COR-L47 (cell line): ENCODE measurements at regions not wholly inside any gene's neighbourhood (a gene's known extent, or its start where the extent isn't known, plus 50 kb on each side); places are given as distances from the start of the nearest gene placed in this dataset.
A peak's percentile ranks its signal among the peaks of the same experiment; 100 is the strongest.
"Not testable (repeated sequence)": the region's sequence is repeated elsewhere in the genome, so short reads cannot be mapped to it uniquely, and the experiment has no call there.

ENCODE experiments used
- DNase-seq: peaks from one replicate; lab custom pipeline; 2025; lab: John Stamatoyannopoulos, UW

- not testable (repeated sequence) for DNase-seq
These were observed 267.2 kb downstream of the MEF2C start for GRCh38 chr5:88615767-88616166.

- DNase-seq, result no peak
These were observed 269.9 kb downstream of the MEF2C start for GRCh38 chr5:88613051-88613450.

- DNase-seq, result no peak
These were observed 272.4 kb downstream of the MEF2C start for GRCh38 chr5:88610586-88610985.

DNA sequence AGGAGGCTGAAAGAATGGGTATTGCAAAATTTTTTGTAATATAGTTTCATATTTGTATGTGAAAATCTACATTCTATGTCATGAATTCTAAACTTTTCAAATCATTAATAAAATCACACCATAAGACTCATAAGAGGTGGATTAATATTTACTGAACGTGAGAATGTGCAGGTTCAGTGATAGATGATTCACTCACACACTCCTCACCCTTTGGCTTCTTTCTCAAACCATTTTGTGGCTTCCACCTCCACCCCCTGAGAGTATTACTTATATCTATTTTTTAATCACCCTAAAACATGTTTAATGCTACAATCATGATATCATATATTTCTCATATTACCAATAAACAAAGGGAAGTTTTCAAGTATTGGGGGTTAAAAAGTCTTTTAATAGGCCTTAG lies 275.5 kb downstream of the MEF2C start:
- DNase-seq, result no peak

- DNase-seq, result no peak
These were observed 276.4 kb downstream of the MEF2C start for GRCh38 chr5:88606626-88607025.

- DNase-seq, result no peak
These were observed 276.8 kb downstream of the MEF2C start for GRCh38 chr5:88606173-88606572.

GRCh38 chr5:88602584-88602983 lies 280.4 kb downstream of the MEF2C start:
- DNase-seq, result peak; percentile 16

- DNase-seq, result no peak
These were observed 288.5 kb downstream of the MEF2C start for GRCh38 chr5:88594441-88594840.

DNA sequence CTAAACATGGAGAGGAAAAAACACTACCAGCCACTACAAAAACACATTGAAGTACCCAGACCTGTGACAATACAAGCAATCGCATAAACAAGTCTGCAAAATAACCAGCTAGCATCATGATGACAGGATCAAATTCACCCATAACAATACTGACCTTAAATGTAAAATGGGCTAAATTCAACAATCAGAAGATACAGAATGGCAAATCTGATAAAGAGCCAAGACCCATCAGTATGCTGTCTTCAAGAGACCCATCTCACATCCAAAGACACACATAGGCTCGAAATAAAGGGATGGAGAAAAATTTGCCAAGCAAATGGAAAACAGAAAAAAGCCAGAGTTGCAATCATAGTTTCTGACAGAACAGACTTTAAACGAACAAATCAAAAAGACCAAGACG lies 294.4 kb downstream of the MEF2C start:
- no peak for DNase-seq

GRCh38 chr5:88583471-88583870 lies 299.5 kb downstream of the MEF2C start:
- no peak for DNase-seq

- DNase-seq, result no peak
These were observed 289.7 kb upstream of the TMEM161B start for GRCh38 chr5:88558366-88558765.

- no peak for DNase-seq
These were observed 289.2 kb upstream of the TMEM161B start for GRCh38 chr5:88557881-88558280.

DNA sequence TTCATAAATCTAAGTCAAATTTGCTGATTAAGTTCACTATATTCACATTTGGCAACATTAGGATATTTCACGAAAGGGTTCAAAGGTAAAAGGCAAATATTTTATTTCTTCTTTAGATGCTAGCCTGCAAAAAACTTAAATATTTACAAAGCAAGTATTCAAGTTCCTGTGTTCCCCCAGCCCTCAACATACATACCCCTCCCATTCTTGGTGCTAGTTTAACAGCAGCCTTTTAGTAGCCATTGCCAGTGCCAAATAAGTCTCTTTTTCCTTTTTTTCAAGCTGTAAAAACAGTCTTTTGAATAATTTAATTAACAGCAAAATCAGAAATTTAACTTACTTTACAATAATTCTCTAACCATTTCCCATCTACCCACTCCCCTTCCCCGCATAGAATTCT lies 288.5 kb upstream of the TMEM161B start:
- DNase-seq, result no peak

DNA sequence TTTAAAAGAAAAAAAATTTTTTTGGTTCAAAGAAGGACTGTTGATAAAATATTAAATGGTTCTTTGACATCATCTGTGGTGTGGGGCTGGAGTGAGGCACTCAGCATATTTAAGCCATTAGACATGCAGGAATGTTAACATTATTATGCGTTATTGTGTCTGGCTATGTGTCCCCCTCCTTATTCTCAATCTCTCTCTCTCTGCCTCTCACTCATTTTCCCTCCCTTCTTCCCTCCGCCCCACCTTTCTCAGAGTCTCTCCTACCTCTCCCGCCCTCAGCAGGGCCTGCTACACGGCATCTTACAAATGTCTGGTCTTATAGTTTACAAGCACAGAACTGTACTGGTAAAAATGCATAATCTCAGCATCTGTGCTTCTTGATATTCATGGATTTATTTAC lies 287.8 kb upstream of the TMEM161B start:
- no peak for DNase-seq

DNA sequence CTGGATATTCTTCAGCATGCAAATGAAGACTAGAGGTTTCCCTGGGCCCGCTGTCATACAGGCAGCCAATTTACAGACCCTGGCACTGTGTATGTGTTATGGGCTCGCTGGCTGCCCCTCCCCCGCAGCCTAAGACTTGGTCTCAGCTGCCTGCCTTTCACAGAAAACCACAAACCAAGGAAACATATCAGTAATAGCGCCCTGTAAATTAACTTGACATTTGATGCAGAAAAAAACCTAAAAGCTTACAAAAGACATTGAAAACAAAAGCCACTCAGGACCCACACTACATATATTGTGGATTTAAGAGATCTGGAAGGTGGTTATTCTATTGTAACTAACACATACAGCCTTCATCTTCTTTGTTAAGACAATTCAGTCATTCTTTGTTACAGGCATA lies 287.0 kb upstream of the TMEM161B start:
- DNase-seq, result no peak

- DNase-seq, result no peak
These were observed 285.3 kb upstream of the TMEM161B start for GRCh38 chr5:88553986-88554385.

- DNase-seq, result no peak
These were observed 284.7 kb upstream of the TMEM161B start for GRCh38 chr5:88553136-88553875.

GRCh38 chr5:88552426-88552825 lies 283.8 kb upstream of the TMEM161B start:
- DNase-seq, result no peak

DNA sequence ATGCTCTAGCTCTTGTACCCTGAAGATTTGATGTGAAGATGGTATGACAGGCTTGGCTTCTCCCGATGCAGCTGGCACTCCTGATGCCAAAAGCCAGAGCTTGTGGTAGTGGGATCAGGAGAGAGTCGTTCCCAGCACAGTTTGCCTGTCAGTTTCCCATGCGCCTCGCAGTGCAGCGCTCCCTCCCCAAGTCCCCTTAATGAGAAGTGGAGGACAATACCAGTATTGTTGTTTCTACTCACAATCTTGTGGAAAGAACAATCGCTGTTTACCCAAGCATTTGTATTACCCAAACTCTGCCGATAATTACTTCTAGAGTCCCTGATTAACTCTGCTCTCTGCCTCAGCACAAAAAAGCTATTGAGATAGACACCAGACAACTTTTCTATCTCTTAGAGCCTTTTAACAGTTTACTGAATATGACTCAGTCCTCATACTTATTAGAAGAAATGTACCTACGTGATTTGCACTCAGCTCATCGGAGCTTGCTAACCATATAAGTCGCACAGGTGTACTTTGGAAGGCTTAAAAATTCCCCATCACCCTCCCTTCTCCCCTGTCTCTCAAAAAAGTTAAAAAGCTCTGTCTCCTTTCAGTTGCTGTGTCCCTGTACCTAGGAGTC lies 283.2 kb upstream of the TMEM161B start:
- DNase-seq, result peak; percentile 1

- DNase-seq, result no peak
These were observed 282.1 kb upstream of the TMEM161B start for GRCh38 chr5:88550736-88551135.

DNA sequence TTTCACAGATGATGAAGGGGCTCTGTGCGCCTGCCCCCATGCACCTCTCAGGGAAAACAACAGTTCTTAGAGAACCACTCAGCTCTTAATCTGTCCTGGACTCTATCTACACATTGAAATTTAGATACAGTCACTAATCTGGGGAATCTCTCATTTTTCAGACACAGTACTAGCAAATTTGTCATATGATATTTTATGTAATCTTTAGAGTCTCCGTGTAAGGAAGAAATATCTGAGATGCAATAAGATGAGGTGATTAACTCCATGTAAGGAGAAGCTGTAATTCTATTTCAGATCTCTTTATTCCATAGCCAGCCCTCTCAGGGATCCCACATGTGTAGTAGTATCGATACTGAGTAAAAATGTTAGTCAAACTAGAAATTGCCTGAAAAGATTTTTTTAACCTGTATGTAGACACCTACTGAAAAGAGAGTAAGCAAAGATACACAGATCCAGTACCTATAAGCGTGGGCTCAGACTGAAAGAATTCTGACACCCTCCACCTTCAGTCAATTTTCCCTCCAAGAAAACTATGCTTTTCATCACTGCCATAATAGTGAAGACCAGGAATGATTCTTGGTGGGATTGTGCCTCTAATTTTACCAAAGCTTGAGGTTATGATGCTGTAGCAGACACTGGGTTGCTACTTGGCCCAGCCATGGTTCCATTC lies 279.6 kb upstream of the TMEM161B start:
- no peak for DNase-seq

DNA sequence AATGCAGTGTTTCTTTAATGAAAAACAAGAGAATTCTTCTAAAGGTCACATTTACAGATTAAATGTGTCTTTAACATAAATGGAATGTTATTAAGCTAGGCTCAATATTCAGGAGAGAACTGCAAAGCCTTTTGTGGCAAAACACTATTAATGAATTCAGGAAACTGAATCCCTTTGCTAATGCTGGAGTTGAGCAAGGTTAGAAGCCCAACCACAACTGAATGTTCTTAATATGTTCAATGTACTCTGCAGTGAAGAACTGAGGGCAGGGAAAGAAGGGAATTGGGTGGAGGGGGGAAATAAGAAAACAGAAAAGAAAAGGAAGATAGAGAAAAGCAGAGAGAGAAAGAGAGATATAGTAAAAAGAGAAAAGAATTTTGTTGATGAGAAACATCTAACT lies 276.7 kb upstream of the TMEM161B start:
- DNase-seq, result no peak

- DNase-seq, result no peak
These were observed 276.0 kb upstream of the TMEM161B start for GRCh38 chr5:88544671-88545070.
